ENCODE measurements at regions not wholly inside any gene's neighbourhood (a gene's known extent, or its start where the extent isn't known, plus 50 kb on each side); places are given as distances from the start of the nearest gene placed in this dataset.

DNA sequence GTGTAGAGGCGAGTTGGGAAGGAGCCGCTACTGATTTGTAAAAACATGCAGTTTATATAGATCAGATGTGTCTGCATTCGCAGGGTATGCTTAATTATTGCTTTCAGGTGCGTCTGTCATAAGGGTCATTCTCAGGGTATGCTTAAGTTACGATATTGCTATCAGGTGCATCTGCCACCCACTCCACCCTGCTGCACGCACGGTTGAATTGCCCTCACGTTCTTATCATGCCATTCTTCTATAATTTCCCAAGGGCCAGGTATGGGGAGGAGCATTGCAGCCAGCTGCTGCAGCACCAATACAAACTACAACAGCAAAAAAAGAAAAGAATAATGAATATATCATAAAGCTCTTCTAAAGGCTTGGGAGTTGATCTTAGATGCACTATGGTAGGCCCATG, 230.0 kb downstream of the KBTBD8 start:
- no peak overlapping the region for H3K4me3 ChIP-seq (ENCODE audit: low read depth, low read length, poor library complexity, severe bottlenecking)
- DNase-seq (ENCODE audit: low spot score), result no peak
- H4K20me1 ChIP-seq (ENCODE audit: insufficient read depth, low read length), result no peaks in the 10 kb centered on the region
- H3K9me2 ChIP-seq (ENCODE audit: insufficient read depth, low read length), result no peaks in the 10 kb centered on the region
- no peak for TF ChIP-seq EZH2phosphoT487 (IDR thresholded peaks at IDR 0.05; ENCODE audit: borderline replicate concordance, low read depth, low read length)
- TF ChIP-seq, protein P1, sequence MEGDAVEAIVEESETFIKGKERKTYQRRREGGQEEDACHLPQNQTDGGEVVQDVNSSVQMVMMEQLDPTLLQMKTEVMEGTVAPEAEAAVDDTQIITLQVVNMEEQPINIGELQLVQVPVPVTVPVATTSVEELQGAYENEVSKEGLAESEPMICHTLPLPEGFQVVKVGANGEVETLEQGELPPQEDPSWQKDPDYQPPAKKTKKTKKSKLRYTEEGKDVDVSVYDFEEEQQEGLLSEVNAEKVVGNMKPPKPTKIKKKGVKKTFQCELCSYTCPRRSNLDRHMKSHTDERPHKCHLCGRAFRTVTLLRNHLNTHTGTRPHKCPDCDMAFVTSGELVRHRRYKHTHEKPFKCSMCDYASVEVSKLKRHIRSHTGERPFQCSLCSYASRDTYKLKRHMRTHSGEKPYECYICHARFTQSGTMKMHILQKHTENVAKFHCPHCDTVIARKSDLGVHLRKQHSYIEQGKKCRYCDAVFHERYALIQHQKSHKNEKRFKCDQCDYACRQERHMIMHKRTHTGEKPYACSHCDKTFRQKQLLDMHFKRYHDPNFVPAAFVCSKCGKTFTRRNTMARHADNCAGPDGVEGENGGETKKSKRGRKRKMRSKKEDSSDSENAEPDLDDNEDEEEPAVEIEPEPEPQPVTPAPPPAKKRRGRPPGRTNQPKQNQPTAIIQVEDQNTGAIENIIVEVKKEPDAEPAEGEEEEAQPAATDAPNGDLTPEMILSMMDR (conservative IDR thresholded peaks at IDR 0.05; ENCODE audit: low read length), result no peak
- no peaks in the 10 kb centered on the region for H3K36me3 ChIP-seq (ENCODE audit: insufficient read depth, low read length)
- no peak overlapping the region for H3K4me2 ChIP-seq (ENCODE audit: low read length)
- H3K9me3 ChIP-seq (ENCODE audit: low read length), result no peaks in the 10 kb centered on the region
- CTCF ChIA-PET (ENCODE audit: unreplicated experiment), result no interaction called here
- no peak overlapping the region for H3K27ac ChIP-seq (ENCODE audit: low read depth, low read length, poor library complexity, severe bottlenecking)
- BruUV-seq (replicated peaks), result no TSS peak
- no peaks in the 10 kb centered on the region for H3K79me2 ChIP-seq (ENCODE audit: insufficient read depth, low read depth, low read length)
- H3K4me1 ChIP-seq (ENCODE audit: insufficient read depth, low read length, poor library complexity, severe bottlenecking), result no peaks in the 10 kb centered on the region
- POLR2A ChIA-PET, result no interaction called here
- intact Hi-C loops (cut with micrococcal nuclease; ENCODE audit: unreplicated experiment), result no loop called here
- no peak overlapping the region for H2AFZ ChIP-seq (ENCODE audit: low read length)

DNA sequence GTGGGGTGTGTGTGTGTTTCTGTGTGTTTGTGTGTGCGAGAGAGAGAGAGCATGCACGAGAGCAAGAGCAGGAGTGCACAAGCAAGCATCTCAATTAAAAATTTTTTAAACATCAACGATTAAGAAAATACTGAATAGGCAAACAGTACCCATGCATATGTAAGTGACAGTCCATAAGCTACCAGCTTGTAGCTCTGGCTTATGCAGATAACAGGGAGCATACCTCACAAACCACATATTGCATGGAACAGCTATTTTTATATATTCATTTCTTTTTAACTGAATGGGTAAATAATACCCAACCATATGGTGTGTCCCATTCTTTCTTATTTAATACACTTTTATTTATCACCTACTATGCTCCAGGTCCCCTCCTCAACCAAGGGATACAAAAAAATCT, 234.5 kb downstream of the KBTBD8 start:
- Histone ChIP-seq H3K9me3 (ENCODE audit: low read length) (no peaks in the 10 kb centered on the region), H2AFZ (ENCODE audit: low read length) (no peak overlapping the region), H3K4me2 (ENCODE audit: low read length) (no peak overlapping the region), H3K79me2 (ENCODE audit: insufficient read depth, low read depth, low read length) (no peaks in the 10 kb centered on the region), H3K9me2 (ENCODE audit: insufficient read depth, low read length) (no peaks in the 10 kb centered on the region), H3K27ac (ENCODE audit: low read depth, low read length, poor library complexity, severe bottlenecking) (no peak overlapping the region), H3K36me3 (ENCODE audit: insufficient read depth, low read length) (no peaks in the 10 kb centered on the region), H4K20me1 (ENCODE audit: insufficient read depth, low read length) (no peaks in the 10 kb centered on the region), H3K4me1 (ENCODE audit: insufficient read depth, low read length, poor library complexity, severe bottlenecking) (no peaks in the 10 kb centered on the region), H3K4me3 (ENCODE audit: low read depth, low read length, poor library complexity, severe bottlenecking) (no peak overlapping the region)
- TF ChIP-seq EZH2phosphoT487 (IDR thresholded peaks at IDR 0.05; ENCODE audit: borderline replicate concordance, low read depth, low read length), result no peak
- ChIA-PET CTCF (ENCODE audit: unreplicated experiment) (no interaction called here), POLR2A (interaction anchor here (0.7 kb wide), 1 partner anchor 61 kb away, joined by 3 read pairs; no protein-coding TSS in a partner anchor)
- no TSS peak for BruUV-seq (replicated peaks)
- no peak for DNase-seq (ENCODE audit: low spot score)
- intact Hi-C loops (cut with micrococcal nuclease; ENCODE audit: unreplicated experiment), result no loop called here

- no peak overlapping the region for H2AFZ ChIP-seq (ENCODE audit: low read length)
- CTCF ChIA-PET (ENCODE audit: unreplicated experiment), result no interaction called here
- no peak for DNase-seq (ENCODE audit: low spot score)
These were observed 241.2 kb downstream of the KBTBD8 start for GRCh38 chr3:67239353-67239752.

More at GRCh38 chr3:67239353-67239752, 241.2 kb downstream of the KBTBD8 start:
- BruUV-seq (replicated peaks), result no TSS peak
- Histone ChIP-seq H3K9me2 (ENCODE audit: insufficient read depth, low read length) (no peaks in the 10 kb centered on the region), H3K4me3 (ENCODE audit: low read depth, low read length, poor library complexity, severe bottlenecking) (no peak overlapping the region), H4K20me1 (ENCODE audit: insufficient read depth, low read length) (no peaks in the 10 kb centered on the region), H3K9me3 (ENCODE audit: low read length) (no peaks in the 10 kb centered on the region), H3K27ac (ENCODE audit: low read depth, low read length, poor library complexity, severe bottlenecking) (no peak overlapping the region), H3K79me2 (ENCODE audit: insufficient read depth, low read depth, low read length) (no peaks in the 10 kb centered on the region), H3K36me3 (ENCODE audit: insufficient read depth, low read length) (no peaks in the 10 kb centered on the region), H3K4me2 (ENCODE audit: low read length) (no peak overlapping the region), H3K4me1 (ENCODE audit: insufficient read depth, low read length, poor library complexity, severe bottlenecking) (no peaks in the 10 kb centered on the region)
- POLR2A ChIA-PET, result no interaction called here
- intact Hi-C loops (cut with micrococcal nuclease; ENCODE audit: unreplicated experiment), result no loop called here
- TF ChIP-seq, protein P1 (conservative IDR thresholded peaks at IDR 0.05; ENCODE audit: low read length), result no peak
- no peak for TF ChIP-seq EZH2phosphoT487 (IDR thresholded peaks at IDR 0.05; ENCODE audit: borderline replicate concordance, low read depth, low read length)
